ENCODE measurements at regions not wholly inside any gene's neighbourhood (a gene's known extent, or its start where the extent isn't known, plus 50 kb on each side); places are given as distances from the start of the nearest gene placed in this dataset.

DNA sequence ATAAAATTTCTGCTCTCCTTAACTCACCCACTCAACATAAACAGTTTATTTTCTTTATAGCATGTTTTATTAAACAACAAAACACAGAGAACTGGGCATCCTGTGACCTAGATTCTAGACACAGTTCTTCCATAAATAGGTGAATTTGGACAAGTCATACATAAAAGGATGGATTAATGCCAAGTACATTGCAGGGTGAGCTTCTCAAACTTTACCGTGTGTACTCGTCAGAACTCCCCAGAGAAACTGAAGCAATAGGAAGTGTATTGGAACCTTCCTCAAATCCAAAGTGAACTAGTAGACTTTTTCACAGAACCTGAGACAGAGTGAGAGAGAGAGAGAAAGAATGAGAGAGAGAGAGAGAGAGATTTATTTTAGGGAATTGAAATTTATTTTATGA lies 139.7 kb downstream of the CD47 start:
- no peak for TF ChIP-seq CTCF (conservative IDR thresholded peaks at IDR 0.05; ENCODE audit: low read depth, low read length)
- TF ChIP-seq EZH2 (IDR thresholded peaks at IDR 0.05; ENCODE audit: low read length, unreplicated experiment) = no peak

All from PC-3 (cell line).